GM12801 (cell line): ENCODE measurements at regions not wholly inside any gene's neighbourhood (a gene's known extent, or its start where the extent isn't known, plus 50 kb on each side); places are given as distances from the start of the nearest gene placed in this dataset.

ENCODE experiments used
- TF ChIP-seq, protein P1 (sequence below): IDR thresholded peaks from one replicate; pipeline ENCODE4 v1.5.1; 2011; ENCODE audit warnings: control low read depth; ENCODE audit not compliant: insufficient read length; ENCODE audit errors: extremely low read depth

DNA sequence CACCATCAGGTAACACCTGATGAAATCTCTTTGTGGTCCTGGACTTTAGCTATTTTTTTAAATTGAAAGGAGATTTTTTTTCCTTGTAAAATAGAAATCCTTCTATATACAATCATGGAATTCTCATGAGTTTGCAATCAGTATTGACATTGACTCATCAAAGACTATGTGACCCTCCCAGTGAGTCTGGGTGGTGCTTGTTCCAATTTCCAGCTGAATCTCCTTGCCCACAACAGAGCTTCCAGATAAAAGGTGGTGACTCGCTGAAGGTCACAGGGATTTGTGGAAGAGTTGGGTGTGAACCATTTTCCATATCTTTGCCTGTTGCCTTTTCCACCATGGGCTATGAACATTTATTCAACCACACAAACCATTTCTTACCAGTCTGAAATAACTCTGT is 486.6 kb downstream of the AJAP1 start:
- TF ChIP-seq, protein P1, sequence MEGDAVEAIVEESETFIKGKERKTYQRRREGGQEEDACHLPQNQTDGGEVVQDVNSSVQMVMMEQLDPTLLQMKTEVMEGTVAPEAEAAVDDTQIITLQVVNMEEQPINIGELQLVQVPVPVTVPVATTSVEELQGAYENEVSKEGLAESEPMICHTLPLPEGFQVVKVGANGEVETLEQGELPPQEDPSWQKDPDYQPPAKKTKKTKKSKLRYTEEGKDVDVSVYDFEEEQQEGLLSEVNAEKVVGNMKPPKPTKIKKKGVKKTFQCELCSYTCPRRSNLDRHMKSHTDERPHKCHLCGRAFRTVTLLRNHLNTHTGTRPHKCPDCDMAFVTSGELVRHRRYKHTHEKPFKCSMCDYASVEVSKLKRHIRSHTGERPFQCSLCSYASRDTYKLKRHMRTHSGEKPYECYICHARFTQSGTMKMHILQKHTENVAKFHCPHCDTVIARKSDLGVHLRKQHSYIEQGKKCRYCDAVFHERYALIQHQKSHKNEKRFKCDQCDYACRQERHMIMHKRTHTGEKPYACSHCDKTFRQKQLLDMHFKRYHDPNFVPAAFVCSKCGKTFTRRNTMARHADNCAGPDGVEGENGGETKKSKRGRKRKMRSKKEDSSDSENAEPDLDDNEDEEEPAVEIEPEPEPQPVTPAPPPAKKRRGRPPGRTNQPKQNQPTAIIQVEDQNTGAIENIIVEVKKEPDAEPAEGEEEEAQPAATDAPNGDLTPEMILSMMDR: no peak

DNA sequence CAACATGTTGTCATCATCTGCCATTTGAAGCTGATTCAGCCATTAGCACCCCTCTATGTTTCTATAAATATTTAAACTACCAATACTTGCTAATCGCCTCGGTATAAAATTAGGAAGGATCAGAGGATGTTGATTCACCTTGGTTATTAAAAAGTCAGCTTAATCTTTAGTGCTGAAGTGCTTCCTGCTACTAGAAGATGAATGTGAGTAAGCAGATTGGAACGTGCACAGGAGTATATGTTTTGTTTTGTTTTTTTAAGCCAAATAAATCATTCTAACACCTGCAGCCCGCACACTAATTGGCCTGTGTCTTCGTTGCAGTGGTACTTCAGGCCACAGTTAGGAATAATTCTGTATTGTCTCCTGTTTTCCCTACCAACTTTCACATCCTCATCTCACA is 485.7 kb downstream of the AJAP1 start:
- TF ChIP-seq, protein P1: no peak

DNA sequence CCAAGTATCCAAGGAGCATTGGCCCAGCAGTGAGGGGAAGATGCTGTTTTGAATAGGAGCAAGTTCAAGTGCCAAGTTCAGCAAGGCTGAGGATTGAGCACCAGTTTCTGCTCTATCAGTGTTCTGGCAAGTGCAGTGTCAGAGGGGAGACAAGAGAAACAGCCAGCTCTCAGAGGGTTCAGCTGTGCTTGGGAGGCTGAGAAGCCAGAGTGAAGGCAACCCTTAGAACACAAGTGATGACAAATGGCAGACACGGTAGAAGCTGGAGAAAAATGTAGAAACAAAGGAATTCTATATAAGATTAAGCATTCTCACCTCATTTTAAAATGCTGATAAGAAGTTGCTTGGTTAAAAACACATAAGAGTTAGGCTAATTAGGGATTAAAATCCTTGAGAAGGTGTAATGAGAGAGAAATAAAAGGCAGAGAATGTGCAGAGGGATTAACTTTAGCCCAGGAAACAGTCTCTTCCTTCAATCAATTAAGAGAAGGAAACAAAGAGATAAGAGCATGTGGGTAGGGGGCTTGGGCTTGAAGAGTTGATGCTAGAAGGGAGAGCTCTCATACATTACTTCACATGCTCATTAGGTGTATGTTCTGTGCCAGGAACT is 475.4 kb downstream of the AJAP1 start:
- TF ChIP-seq, protein P1: no peak

DNA sequence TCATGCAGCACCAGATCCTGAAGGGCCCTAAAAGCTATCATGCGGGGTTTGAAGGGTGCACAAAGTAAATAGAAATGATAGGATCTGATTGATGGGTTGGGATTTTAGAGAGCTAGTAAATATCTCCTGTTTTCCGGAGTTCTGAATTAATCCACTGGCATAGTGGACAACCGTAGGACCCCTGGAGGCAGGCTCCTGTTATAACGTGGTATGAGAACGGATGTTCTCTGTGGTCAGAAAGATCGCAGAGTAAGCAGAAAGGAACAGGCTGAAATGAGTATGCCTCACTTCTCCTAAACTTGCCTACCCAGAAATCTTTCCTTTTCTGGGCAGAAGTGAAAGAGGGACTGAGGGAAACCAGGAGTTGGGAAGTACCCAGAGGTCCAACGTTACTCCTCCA is 470.8 kb downstream of the AJAP1 start:
- TF ChIP-seq, protein P1: no peak

DNA sequence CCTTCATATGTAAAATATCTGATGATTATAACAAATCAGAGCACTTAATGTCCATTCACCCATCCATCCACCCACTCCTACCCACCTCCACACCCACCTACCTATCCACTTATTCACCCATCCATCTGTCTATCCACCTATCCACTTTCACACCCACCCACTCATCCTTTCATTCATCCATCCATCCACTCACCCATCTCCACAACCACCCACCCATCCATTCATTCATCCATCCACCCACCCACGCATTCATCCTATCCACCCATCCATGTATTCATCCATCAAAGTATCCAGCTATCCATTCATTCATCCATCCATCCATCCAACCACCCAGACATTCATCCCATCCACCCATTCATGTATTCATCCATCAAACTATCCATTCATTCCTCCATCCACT is 466.1 kb downstream of the AJAP1 start:
- TF ChIP-seq, protein P1: no peak

DNA sequence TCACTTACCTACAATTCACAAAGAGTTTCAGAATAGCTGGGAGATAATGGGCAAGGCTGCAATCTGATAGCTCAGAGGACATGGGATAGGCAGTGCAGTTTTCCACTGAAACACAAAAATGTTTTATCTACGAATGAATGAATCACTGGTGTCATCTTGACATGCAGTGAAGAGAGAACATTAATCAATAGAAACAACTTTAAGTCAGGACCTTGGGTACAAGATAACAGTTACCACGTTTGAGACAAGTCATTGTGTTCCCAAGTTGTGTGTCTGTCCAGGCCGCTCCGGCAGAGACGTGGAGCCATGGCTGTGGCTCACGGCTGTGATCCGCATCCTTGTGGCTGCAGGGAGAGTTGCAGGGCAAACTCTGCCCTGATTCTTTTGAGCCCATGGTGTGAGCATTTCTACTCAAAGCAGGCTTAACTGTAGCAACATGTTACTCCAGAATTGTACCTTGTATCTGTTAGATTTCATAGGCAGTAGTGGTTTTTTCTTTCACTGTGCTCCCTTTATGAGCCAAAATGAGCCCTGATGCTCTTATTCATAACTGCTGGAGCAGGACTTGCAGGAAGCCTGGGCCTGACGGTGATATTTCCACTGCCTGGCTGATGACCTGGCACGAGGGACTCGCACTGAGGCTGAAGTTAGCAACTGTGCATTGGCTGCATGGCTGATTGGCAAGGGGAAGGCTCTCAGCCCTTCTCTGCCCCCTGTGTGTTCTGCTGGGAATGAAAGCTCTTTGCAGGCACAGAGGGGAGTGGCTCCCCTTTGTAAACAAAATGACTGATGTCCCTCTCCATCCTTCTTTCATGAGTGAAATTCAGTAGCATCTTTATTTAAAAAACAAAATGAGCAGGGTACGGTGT is 465.2 kb downstream of the AJAP1 start:
- TF ChIP-seq, protein P1: no peak

DNA sequence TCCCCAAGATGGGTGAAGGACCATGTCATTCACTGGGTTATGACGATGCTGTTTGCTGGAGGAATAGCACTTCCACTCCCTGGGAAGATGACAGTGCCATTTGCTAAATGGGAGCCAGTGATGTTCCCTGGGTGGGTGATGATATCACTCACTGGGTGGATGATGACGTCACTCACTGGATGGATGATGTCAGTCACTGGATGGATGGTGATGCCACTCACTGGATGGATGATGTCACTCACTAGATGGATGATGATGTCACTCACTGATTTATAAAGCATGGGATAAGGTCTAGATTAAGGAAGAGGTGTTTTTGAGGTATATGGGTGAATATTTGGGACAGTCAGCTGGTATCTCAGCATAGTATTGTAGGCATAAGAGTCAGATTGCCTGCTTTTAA is 457.2 kb downstream of the AJAP1 start:
- TF ChIP-seq, protein P1: no peak
